ENCODE measurements at regions not wholly inside any gene's neighbourhood (a gene's known extent, or its start where the extent isn't known, plus 50 kb on each side); places are given as distances from the start of the nearest gene placed in this dataset.

DNA sequence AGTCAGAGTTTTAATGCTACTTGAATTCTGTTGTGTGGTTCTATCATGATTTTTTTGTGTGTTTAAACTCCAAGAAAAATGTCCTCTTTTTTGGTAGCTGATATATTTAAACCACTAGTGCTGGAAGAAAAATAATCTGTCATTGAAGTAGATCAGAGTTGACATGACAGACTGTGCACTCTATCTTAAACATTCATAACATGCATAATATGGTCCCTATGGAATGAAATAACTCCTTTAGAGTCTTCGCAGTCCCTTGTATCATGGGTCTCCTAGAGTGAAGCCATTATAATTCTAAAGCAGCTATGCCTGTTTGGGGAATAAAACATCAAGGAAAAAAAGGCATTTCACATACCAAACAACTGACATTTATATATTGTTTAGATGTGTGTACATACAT is 282.7 kb upstream of the CITED2 start:
- H3K4me3 ChIP-seq (ENCODE audit: low read depth, low read length), result no peak overlapping the region
- H3K36me3 ChIP-seq (ENCODE audit: control insufficient read depth, insufficient read depth, low read length), result no peaks in the 10 kb centered on the region
- DNase-seq (ENCODE audit: low read depth), result no peak
- no peaks in the 10 kb centered on the region for H3K27me3 ChIP-seq (ENCODE audit: control insufficient read depth, insufficient read depth, low read length)
- FAIRE-seq, result no peak
- TF ChIP-seq, protein P1, sequence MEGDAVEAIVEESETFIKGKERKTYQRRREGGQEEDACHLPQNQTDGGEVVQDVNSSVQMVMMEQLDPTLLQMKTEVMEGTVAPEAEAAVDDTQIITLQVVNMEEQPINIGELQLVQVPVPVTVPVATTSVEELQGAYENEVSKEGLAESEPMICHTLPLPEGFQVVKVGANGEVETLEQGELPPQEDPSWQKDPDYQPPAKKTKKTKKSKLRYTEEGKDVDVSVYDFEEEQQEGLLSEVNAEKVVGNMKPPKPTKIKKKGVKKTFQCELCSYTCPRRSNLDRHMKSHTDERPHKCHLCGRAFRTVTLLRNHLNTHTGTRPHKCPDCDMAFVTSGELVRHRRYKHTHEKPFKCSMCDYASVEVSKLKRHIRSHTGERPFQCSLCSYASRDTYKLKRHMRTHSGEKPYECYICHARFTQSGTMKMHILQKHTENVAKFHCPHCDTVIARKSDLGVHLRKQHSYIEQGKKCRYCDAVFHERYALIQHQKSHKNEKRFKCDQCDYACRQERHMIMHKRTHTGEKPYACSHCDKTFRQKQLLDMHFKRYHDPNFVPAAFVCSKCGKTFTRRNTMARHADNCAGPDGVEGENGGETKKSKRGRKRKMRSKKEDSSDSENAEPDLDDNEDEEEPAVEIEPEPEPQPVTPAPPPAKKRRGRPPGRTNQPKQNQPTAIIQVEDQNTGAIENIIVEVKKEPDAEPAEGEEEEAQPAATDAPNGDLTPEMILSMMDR (IDR thresholded peaks at IDR 0.05; ENCODE audit: insufficient read depth, low read length, severe bottlenecking), result no peak

DNA sequence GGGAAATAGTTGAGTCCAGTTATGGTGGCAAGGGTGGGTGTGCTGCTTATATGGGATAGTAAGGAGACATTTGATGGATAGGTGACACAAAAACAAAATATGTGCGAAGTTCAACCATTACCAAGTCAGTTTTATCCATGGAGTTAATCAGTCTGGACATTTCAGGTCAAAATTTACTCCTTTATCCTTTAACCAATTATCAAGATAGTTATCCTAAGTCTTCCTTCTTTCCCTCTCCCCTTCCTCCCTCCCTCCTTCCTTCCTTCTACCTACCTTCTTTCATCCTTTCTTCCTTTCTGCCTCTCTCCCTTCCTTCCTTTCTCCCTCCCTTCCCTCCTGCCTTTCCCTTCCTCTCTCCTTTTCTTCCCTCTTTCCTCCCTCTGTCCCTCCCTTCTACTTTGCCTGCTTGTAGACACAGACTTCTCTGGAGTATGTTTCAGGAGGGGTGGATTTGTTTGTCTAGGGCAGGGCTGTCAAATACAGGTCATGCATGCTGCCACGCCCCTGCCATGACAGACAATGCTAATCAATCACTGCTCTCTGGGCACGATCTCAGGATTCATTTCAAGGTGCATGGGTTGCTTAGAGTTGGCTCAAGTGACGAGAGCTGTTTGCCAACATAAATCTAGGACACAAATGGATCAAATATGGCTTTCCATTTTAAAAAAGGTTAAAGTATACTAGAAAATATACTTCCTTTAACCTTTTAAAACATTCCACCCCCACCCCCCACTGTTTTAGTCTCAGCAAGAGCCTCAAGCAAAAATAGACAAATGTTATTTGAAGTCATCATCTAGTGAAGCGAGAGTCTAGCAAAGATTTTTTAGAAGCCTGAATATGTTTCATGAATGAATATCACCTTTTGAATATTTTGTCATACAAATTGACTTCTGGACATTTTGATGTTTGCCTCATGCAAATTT is 281.6 kb upstream of the CITED2 start:
- FAIRE-seq (no peak), DNase-seq (ENCODE audit: low read depth) (peak; percentile 52)
- no peaks in the 10 kb centered on the region for H3K36me3 ChIP-seq (ENCODE audit: control insufficient read depth, insufficient read depth, low read length)
- no peak overlapping the region for H3K4me3 ChIP-seq (ENCODE audit: low read depth, low read length)
- H3K27me3 ChIP-seq (ENCODE audit: control insufficient read depth, insufficient read depth, low read length), result no peaks in the 10 kb centered on the region
- TF ChIP-seq, protein P1 (IDR thresholded peaks at IDR 0.05; ENCODE audit: insufficient read depth, low read length, severe bottlenecking), result no peak

DNA sequence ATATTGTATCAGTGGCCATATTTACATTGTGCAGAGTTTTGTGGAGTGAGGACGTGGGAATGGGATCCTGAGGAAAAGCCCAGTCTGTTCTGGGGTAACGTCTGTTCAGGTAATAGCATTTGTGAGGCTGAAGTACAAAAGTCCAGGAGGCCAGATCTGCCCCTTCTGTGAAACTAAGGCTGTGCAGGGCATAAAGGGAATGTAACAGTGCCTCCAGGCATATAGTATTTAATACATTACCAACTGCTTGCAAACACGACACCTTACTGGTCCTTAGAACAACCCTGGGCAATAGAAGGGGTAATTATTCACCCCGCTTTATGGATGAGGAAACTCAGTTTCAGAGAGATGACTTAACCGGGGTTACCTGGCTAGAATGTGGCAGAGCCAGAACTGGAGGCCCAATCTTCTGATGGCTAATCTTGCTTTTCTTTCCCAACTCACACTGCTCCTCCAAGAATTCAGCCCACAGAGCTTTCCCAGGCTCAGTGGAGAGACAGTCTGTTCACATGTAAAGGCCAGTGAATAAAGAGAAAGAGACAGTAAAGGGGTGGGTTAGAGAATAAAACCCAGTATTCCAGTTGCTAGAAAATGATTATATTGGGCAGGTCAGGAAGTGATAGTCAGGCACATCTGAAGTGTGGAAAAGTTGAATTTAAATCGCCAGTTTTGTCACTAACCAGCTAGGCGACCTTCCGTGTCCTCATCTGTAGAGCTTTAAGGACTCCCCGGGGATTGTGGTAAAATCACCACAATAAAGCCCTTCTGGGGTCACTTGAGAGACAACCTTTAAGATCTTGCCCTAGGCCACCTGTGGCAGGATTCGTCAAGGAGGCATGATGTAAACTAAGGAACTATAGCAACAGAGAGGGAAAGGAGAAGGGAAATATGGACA is 280.7 kb upstream of the CITED2 start:
- Histone ChIP-seq H3K36me3 (ENCODE audit: control insufficient read depth, insufficient read depth, low read length) (no peaks in the 10 kb centered on the region), H3K4me3 (ENCODE audit: low read depth, low read length) (no peak overlapping the region), H3K27me3 (ENCODE audit: control insufficient read depth, insufficient read depth, low read length) (no peaks in the 10 kb centered on the region)
- DNase-seq (ENCODE audit: low read depth) (no peak), FAIRE-seq (no peak)
- TF ChIP-seq, protein P1 (IDR thresholded peaks at IDR 0.05; ENCODE audit: insufficient read depth, low read length, severe bottlenecking), result no peak

DNA sequence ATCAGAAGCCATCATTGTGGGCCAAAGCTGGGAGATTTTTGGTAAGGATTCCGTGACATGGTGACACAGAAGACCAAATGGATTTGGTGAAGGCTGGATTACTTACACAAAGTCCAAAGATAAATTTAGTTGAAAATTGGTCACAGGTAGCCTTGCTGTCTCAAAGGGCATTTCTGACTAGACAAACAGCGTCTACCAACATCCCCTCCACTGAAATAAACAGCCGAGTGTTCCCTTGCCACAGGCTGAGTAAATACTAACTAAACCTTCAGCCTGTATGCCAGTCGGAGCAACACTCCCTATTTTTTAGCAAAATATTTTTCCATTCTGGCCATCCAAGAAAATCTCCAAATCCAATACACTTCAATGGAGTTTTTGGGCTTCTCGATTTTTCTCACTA is 279.9 kb upstream of the CITED2 start:
- TF ChIP-seq, protein P1 (IDR thresholded peaks at IDR 0.05; ENCODE audit: insufficient read depth, low read length, severe bottlenecking), result no peak
- H3K27me3 ChIP-seq (ENCODE audit: control insufficient read depth, insufficient read depth, low read length), result no peaks in the 10 kb centered on the region
- DNase-seq (ENCODE audit: low read depth), result no peak
- no peaks in the 10 kb centered on the region for H3K36me3 ChIP-seq (ENCODE audit: control insufficient read depth, insufficient read depth, low read length)
- no peak for FAIRE-seq
- no peak overlapping the region for H3K4me3 ChIP-seq (ENCODE audit: low read depth, low read length)

DNA sequence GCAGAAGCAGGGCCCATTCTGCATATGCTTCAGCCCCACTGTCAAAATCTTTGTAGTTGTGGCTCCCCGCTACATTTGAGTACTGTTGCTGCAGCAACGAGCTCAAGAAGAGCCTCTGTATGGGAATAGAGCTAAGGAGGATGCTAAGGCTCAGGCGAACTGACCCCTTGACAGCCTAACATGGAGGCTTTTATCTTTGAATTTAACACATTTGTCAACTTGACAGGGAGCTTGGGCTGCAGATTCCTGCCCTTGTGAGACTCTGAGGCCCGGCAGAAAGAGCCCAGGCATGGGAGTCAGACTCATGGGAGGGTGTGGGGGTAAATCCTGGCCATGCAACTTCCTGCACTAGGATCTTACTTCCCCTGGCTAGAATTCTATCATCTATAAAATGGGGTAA is 278.7 kb upstream of the CITED2 start:
- Histone ChIP-seq H3K4me3 (ENCODE audit: low read depth, low read length) (no peak overlapping the region), H3K27me3 (ENCODE audit: control insufficient read depth, insufficient read depth, low read length) (no peaks in the 10 kb centered on the region), H3K36me3 (ENCODE audit: control insufficient read depth, insufficient read depth, low read length) (no peaks in the 10 kb centered on the region)
- TF ChIP-seq, protein P1 (IDR thresholded peaks at IDR 0.05; ENCODE audit: insufficient read depth, low read length, severe bottlenecking), result no peak
- DNase-seq (ENCODE audit: low read depth), result no peak
- no peak for FAIRE-seq

Data from bronchial epithelial cell (primary cell).